H1 (cell line): ENCODE measurements at regions not wholly inside any gene's neighbourhood (a gene's known extent, or its start where the extent isn't known, plus 50 kb on each side); places are given as distances from the start of the nearest gene placed in this dataset.

Experiments
- CEBPB ChIP-seq: IDR thresholded peaks from 2 replicates; pipeline ENCODE4 v1.6.1; 2012; ENCODE audit warnings: low read depth, low read length
- CHD2 ChIP-seq: IDR thresholded peaks from 2 replicates; pipeline ENCODE4 v1.6.1; 2012; ENCODE audit warnings: low read length, improper control_type of control experiment
- EP300 ChIP-seq, 2 experiments: IDR thresholded peaks; 1 replicate in 1 of 2; 2 replicates in 1 of 2; pipeline ENCODE4 v1.6.1; 2011 to 2012; ENCODE audit warnings: low read depth in 2 of 2, low read length in 2 of 2, mild to moderate bottlenecking in 2 of 2, borderline replicate concordance in 1 of 2, inconsistent platforms in 1 of 2, moderate library complexity in 1 of 2
- EZH2 ChIP-seq: fragments of 200-600 bp; sonication (generic); IDR thresholded peaks from 2 replicates; pipeline ENCODE4 v1.7.1; 2012; ENCODE audit warnings: low read depth, mild to moderate bottlenecking, moderate library complexity, low read length, inconsistent platforms; ENCODE audit not compliant: severe bottlenecking
- JUN ChIP-seq: IDR thresholded peaks from 2 replicates; pipeline ENCODE4 v1.6.1; 2011; ENCODE audit warnings: low read depth, mild to moderate bottlenecking, improper control_type of control experiment, low read length
- MAFK ChIP-seq: IDR thresholded peaks from 2 replicates; pipeline ENCODE4 v1.6.1; 2012; ENCODE audit warnings: low read depth, mild to moderate bottlenecking, improper control_type of control experiment, low read length
- NRF1 ChIP-seq: IDR thresholded peaks from 2 replicates; pipeline ENCODE4 v1.6.1; 2011; ENCODE audit warnings: mild to moderate bottlenecking, low read depth, low read length, improper control_type of control experiment
- POLR2A ChIP-seq, 2 experiments: IDR thresholded peaks; 1 replicate in 1 of 2; 2 replicates in 1 of 2; pipeline ENCODE4 v1.6.1; 2011; ENCODE audit warnings: low read depth in 2 of 2, low read length in 2 of 2, mild to moderate bottlenecking in 2 of 2; ENCODE audit errors: control extremely low read depth in 1 of 2
- POLR2AphosphoS5 ChIP-seq: IDR thresholded peaks from 2 replicates; pipeline ENCODE4 v1.6.1; 2011; ENCODE audit warnings: low read depth, low read length
- RAD21 ChIP-seq, 2 experiments: IDR thresholded peaks in 1 of 2; conservative IDR thresholded peaks in 1 of 2; 2 replicates each; pipeline ENCODE4 v1.6.1; 2011; ENCODE audit warnings: low read depth in 2 of 2, low read length in 2 of 2, improper control_type of control experiment in 1 of 2, inconsistent platforms in 1 of 2, mild to moderate bottlenecking in 1 of 2, moderate library complexity in 1 of 2
- TAF1 ChIP-seq: IDR thresholded peaks from 2 replicates; pipeline ENCODE4 v1.6.1; 2011; ENCODE audit warnings: mild to moderate bottlenecking, low read depth, low read length
- TF ChIP-seq, protein P1 (sequence below), 3 experiments: IDR thresholded peaks; 1 replicate in 2 of 3; 2 replicates in 1 of 3; pipeline versions ENCODE4 v1.5.1 to v1.6.1; 2011; ENCODE audit warnings: low read length in 3 of 3, mild to moderate bottlenecking in 3 of 3, inconsistent platforms in 2 of 3, low read depth in 1 of 3, moderate library complexity in 1 of 3; ENCODE audit not compliant: insufficient read depth in 1 of 3; ENCODE audit errors: control extremely low read depth in 1 of 3

DNA sequence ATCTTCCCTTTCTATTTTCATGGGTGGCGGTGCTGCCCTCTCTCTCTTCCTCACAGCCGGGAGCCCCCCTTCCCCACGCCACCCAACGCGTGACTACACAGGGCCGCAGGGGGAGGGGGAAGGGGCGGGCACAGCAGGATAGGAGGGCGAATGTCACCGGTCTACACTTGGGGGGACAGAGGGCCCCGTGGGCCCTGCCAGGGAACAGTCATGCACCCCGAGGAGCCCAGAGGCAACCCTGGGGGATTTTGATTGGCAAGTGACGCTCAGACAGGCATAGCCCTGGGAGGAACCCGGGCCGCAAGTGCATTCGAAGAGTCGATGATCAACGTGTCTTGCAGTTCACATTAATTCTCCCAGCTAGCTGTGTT is 91.1 kb upstream of the ANKRD30BL start:
- TF ChIP-seq, protein P1, sequence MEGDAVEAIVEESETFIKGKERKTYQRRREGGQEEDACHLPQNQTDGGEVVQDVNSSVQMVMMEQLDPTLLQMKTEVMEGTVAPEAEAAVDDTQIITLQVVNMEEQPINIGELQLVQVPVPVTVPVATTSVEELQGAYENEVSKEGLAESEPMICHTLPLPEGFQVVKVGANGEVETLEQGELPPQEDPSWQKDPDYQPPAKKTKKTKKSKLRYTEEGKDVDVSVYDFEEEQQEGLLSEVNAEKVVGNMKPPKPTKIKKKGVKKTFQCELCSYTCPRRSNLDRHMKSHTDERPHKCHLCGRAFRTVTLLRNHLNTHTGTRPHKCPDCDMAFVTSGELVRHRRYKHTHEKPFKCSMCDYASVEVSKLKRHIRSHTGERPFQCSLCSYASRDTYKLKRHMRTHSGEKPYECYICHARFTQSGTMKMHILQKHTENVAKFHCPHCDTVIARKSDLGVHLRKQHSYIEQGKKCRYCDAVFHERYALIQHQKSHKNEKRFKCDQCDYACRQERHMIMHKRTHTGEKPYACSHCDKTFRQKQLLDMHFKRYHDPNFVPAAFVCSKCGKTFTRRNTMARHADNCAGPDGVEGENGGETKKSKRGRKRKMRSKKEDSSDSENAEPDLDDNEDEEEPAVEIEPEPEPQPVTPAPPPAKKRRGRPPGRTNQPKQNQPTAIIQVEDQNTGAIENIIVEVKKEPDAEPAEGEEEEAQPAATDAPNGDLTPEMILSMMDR (IDR thresholded peaks at IDR 0.05; ENCODE audit: control extremely low read depth in 1 of 3, insufficient read depth in 1 of 3, low read depth in 1 of 3, low read length in 3 of 3): no peak
- no peak for TF ChIP-seq JUN
- TF ChIP-seq POLR2A (IDR thresholded peaks at IDR 0.05; ENCODE audit: control extremely low read depth in 1 of 2, low read depth in 2 of 2, low read length in 2 of 2): no peak
- TF ChIP-seq EP300 (IDR thresholded peaks at IDR 0.05; ENCODE audit: borderline replicate concordance in 1 of 2, low read depth in 2 of 2, low read length in 2 of 2): no peak
- TF ChIP-seq POLR2AphosphoS5: no peak
- no peak for TF ChIP-seq NRF1
- no peak for TF ChIP-seq CHD2
- TF ChIP-seq EZH2: no peak
- TF ChIP-seq MAFK: no peak
- TF ChIP-seq TAF1: no peak
- TF ChIP-seq CEBPB: no peak
- no peak for TF ChIP-seq RAD21 (IDR thresholded peaks at IDR 0.05 in 1 of 2, conservative IDR thresholded peaks at IDR 0.05 in 1 of 2; ENCODE audit: low read depth in 2 of 2, low read length in 2 of 2)
